ENCODE measurements at regions not wholly inside any gene's neighbourhood (a gene's known extent, or its start where the extent isn't known, plus 50 kb on each side); places are given as distances from the start of the nearest gene placed in this dataset.

GRCh38 chr16:7167626-7168025 lies 165.0 kb upstream of the RBFOX1 start:
- no peak for TF ChIP-seq CTCF (IDR thresholded peaks at IDR 0.05; ENCODE audit: insufficient read depth, low read length, poor library complexity, severe bottlenecking)
- TF ChIP-seq EZH2phosphoT487 (conservative IDR thresholded peaks at IDR 0.05; ENCODE audit: low read length): no peak

Data from SU-DHL-6 (cell line).